Glomerular visceral epithelial cell (primary cell): ENCODE measurements at regions not wholly inside any gene's neighbourhood (a gene's known extent, or its start where the extent isn't known, plus 50 kb on each side); places are given as distances from the start of the nearest gene placed in this dataset.

Source experiments
- DNase-seq: peaks from one replicate; pipeline ENCODE4 v3.0.0-alpha.2; 2016; ENCODE audit errors: extremely low spot score

DNA sequence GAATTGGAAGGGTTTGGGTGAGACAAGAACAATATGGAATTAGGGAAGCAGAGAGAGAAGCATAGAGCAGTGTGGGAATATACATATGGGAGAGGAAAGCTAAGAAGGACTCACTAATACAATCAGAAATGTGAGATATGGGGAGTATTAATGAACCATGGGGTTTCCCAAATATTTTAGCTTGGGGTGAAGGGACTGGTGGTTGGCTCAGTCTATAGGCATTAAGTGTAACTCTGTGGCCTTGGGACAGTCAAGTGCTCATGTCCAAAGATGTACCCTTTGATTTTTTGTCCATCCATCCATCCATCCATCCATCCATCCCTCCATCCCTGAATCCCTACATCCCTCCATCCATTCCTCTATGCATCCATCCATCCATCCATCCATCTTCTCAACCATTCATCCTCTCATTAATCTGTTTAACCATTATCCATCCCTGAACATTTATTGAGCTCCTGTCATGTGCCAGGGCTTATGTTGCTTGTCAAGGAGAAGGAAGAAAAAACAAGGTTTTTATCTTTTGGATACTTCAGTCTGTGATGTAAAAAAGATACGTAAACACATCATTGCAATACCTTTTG is 263.4 kb upstream of the CHD6 start:
- no peak for DNase-seq

GRCh38 chr20:41879123-41879522 is 260.9 kb upstream of the CHD6 start:
- DNase-seq = no peak

GRCh38 chr20:41877911-41878310 is 259.7 kb upstream of the CHD6 start:
- no peak for DNase-seq

- no peak for DNase-seq
Observed at GRCh38 chr20:41874658-41875057, 256.5 kb upstream of the CHD6 start.

- DNase-seq = no peak
Observed at GRCh38 chr20:41872930-41873329, 254.8 kb upstream of the CHD6 start.

DNA sequence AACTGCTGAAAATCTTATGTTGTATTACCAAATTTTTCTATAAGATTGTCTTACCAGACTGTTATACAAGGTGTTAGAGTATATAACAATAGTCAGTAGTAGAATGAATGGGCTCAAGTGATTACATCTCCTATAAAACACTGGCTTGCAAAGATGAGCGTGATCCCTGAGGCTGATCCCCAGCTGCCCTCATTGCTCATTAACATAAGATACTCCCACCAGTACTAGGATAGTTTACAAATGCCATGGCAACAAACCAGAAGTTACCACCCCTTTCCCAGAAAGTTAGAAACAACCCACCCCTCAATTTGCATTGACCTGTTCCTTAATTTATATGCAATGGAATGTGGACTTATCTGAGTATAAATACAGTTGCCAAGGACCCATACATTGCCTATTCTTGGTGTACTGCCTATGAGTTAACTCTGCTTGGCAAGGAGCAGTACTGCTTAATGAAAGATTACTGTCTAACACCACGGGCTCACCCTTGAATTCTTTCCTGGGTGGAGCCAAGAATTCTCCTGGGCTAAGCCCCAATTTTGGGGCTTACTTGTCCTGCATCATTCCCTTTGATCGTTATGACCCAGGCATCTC is 252.8 kb upstream of the CHD6 start:
- DNase-seq = no peak

- no peak for DNase-seq
Observed at GRCh38 chr20:41869261-41869660, 251.1 kb upstream of the CHD6 start.

GRCh38 chr20:41865938-41866337 is 247.8 kb upstream of the CHD6 start:
- no peak for DNase-seq

DNA sequence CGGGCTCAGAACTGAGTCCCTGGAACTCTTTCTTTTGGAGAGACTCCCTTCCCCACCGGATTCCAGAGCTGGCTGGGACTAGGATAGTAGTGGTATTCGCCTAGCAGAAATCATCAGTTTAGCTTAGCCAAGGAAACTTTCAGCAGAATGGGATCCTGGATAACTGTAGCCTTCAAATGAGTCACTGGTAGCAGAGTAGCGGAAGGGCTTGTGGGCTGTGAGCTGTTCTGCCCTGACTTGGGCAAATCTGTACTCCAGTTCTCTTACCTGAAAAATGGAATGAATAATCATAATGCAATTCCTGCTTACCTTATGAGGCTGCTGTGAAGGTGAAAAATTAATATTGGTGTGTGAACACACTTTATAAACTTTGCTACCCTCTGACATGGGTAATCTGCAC is 244.3 kb upstream of the CHD6 start:
- no peak for DNase-seq

DNA sequence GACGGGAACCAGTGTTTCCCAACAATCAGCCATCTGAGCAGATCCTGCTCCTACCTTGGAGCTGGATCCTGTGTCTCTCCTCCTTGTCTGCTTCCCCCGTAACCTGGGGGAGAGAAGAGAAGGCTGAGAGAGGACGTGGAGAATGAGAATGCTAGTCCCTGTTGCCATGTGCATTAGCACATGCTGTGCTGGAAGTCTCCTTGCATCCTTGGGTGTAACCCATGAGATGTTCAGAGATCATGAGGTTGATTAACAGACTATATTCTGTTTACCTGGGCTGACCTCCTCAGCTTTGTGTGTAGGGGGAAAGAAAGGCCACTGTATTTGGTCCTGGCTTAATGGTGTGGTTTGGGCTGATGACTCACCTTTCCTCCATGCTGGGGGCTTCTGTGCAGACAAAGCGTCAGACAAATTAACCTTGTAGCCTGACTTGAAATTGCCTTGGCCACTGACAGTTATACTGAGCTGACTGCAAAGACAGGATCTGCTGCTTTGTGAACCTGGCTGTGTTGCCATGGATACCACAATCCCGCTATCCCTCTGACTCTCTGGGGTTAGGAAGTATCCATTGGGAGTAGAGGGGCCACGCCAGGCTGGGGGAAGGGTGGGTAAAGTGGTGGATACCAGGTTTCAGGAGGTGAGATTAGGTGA is 243.7 kb upstream of the CHD6 start:
- DNase-seq = no peak

DNA sequence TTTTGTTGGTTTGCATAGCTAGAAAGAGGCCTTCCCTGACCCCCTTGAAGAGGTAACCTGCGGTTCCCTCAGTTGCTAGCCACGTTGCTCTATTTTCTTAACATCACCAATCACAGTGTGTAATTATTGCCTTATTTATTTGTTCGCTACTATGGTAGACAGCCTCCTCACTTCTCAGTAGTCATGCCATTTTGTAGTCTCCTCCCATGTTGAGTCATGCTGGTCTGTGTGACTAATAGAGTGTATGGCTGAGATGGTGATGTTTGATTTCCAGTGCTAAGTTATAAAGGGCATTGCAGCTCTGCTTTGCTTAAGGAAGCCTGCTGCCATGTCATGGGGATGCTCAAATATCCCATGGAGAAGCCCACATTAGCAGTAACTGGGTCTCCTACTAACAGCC is 236.6 kb upstream of the CHD6 start:
- no peak for DNase-seq

- no peak for DNase-seq
Observed at GRCh38 chr20:41853806-41854205, 235.6 kb upstream of the CHD6 start.

DNA sequence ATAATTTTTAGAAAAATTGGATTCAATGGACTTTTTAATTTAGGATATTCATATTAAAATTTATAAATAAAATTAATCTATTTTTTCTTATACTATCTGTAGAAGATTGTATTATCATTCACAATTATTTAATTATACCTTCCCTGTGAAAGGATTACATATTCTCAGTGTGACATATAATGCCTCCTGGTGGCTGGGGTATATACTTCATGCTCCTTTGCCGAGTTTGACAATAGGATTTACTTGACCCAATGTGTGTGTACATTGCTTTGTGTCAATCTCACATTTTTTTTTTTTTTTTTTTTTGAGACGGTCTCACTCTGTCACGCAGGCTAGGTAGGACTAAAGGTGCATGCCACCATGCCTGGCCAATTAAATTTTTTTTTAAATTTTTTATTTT is 230.0 kb upstream of the CHD6 start:
- DNase-seq = no peak

DNA sequence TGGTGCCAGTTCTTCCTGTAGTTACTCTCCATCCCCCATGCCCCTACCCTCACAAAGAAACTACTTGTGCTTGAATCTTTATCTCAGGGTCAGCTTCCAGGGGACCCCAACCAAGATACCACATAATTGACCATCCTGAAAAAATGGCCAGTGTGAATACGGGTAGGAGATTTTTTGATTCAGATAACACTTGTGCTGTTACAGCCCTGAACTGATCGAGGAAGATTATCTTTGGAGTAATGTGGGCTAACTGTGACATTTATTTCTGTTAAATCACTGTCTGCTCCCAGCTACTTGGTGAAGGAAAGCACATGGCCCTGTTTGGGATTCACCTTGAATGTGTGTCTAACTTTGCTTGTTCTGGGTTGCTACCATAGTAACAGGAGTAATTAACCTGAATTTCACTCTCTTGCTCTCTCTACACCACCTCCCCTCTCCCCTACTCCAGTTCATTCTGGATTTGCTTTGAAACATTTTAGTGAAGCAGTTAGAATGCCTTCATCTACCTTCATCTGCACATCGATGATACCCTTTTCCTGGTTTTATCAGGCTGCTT is 219.6 kb upstream of the CHD6 start:
- DNase-seq = no peak

GRCh38 chr20:41833739-41834138 is 215.6 kb upstream of the CHD6 start:
- DNase-seq = no peak

DNA sequence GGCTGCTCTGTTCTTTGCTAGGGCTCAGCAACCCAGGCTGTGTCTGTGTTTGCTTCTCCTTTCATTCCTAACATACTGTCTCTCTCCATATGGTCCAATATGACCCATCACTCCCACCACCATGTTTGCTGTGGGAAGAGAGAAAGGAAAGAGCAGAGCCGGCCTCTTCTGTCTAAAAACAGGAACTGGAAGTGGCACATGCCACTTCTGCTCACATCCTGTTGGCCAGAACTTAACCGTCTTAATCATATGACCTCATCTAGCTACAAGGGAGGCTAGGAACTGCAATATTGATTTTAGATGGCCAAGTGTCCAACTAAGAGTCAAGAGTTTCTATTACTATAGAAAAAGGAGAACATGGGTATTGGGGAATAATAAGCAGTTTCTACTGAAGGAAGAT is 212.5 kb upstream of the CHD6 start:
- no peak for DNase-seq

DNA sequence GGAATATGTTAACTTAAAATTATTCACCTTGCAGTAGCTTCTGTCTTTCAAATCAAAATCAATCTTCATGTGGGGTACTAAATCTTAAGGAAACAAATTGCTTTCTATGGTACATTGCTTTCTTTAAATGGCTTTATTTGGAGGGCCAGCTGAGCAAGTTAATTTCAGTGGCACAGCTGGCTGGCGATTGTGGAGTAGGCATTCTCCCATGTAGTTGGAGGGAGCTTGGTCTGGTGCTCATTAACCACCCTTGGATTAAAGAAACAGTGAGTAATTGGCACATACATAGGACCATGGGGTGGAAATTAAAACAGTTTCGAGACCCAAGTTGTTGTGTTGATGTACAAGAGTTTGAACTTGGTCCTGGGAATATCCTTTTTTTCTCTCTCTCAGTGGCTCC is 201.3 kb upstream of the CHD6 start:
- DNase-seq = no peak

DNA sequence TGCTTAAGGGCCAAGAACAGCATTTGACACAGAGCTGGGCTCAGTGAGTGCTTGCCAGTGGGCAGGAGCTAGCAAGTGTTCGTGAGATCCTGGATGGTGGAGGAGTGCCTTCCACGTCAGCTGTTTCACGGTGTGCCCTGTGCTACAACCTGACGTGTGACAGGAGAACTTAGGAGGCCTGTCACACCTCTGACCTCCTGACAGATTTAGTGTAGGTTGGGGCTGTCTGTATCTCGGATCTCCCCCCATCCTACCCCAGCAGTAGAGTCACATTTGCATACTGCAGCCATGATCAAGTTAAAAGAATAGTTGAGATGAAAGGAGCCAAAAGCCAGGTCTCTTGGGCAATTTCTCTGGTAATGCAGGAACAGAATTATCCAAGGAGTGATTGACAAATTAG is 200.8 kb upstream of the CHD6 start:
- no peak for DNase-seq

DNA sequence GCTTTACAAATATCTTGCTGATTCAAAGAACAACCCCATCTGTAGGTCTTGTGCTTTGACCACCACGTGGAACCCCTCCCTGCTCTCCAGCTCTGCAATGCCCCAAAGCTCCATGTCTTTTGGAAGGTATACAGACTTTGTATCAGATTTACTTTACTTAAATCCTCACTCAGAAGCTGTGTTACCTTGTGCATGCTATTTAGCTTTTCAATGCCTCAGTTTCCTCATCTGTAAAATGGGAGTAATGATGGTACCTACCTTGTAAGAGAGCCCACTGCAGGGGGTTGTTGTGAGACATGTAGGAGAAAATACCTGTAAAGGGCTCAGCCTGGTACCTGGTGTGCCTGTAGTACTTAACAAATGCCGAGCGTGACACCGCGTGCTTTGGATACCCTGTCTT is 200.2 kb upstream of the CHD6 start:
- DNase-seq = no peak

- DNase-seq = no peak
Observed at GRCh38 chr20:41811456-41811855, 193.3 kb upstream of the CHD6 start.

GRCh38 chr20:41800040-41800439 is 181.9 kb upstream of the CHD6 start:
- DNase-seq = no peak

GRCh38 chr20:41798930-41799502 is 180.8 kb upstream of the CHD6 start:
- no peak for DNase-seq

DNA sequence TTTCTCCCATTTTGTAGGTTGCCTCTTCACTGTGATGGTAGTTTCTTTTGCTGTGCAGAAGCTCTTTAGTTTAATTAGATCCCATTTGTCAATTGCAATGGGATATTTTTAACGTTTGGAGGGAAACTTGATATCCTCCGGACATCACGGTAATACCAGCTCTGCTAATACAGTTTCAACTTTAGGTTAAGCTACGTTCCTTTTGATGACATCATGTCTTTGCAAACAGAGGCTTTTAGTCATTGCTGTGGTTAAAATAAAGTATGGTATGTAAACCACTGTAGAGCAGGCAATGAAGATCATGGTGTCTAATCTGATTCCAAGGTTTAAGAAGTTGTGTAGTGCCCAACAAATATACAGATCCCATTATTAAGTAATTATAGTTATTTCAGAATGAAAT is 168.0 kb upstream of the CHD6 start:
- DNase-seq = no peak
